NCI-H2081 (cell line): ENCODE measurements at regions not wholly inside any gene's neighbourhood (a gene's known extent, or its start where the extent isn't known, plus 50 kb on each side); places are given as distances from the start of the nearest gene placed in this dataset.

Experiments used
- DNase-seq, 2 experiments: peaks; one replicate each; lab custom pipeline; 2025; lab: John Stamatoyannopoulos, UW

- no peak for DNase-seq
Measured at GRCh38 chr2:181380581-181380980, 76.6 kb upstream of the ITGA4 start.

GRCh38 chr2:181384923-181385322, 72.3 kb upstream of the ITGA4 start:
- no peak for DNase-seq

GRCh38 chr2:181389524-181389923, 67.7 kb upstream of the ITGA4 start:
- DNase-seq: no peak

- DNase-seq: peak; percentile 48 to 77
Measured at GRCh38 chr2:181393472-181393871, 63.7 kb upstream of the ITGA4 start.

GRCh38 chr2:181394741-181395437, 62.3 kb upstream of the ITGA4 start:
- DNase-seq: no peak

GRCh38 chr2:181395851-181396250, 61.3 kb upstream of the ITGA4 start:
- no peak for DNase-seq

GRCh38 chr2:181396256-181397123, 60.7 kb upstream of the ITGA4 start:
- DNase-seq: no peak

- DNase-seq: no peak
Measured at GRCh38 chr2:181397331-181397730, 59.9 kb upstream of the ITGA4 start.

GRCh38 chr2:181398000-181398399, 59.2 kb upstream of the ITGA4 start:
- no peak for DNase-seq

GRCh38 chr2:181399027-181399426, 58.2 kb upstream of the ITGA4 start:
- no peak for DNase-seq

- DNase-seq: no peak
Measured at GRCh38 chr2:181404472-181404871, 52.7 kb upstream of the ITGA4 start.

GRCh38 chr2:181407171-181407570, 50.0 kb upstream of the ITGA4 start:
- DNase-seq: no peak
